ENCODE measurements at regions not wholly inside any gene's neighbourhood (a gene's known extent, or its start where the extent isn't known, plus 50 kb on each side); places are given as distances from the start of the nearest gene placed in this dataset.

DNA sequence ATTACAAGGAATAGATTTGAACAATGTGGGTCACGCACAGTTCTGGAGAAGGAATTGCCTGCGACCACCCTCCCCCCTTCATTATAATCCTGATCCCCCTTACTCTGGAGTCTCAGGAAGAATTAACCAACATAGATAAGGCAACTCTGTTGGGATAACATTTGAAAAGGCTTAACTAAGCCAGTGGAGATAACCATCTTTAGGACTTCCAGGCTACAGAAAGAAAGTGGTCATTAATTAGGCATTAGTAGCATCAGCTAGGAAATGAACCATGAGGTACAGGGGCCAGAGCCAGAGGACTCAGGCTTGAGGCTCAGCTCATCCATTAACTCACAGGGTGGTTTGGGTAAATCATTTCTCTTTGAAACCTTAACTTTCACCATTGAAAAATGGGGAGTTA, 720.0 kb upstream of the API5 start:
- TF ChIP-seq FOXM1 (IDR thresholded peaks at IDR 0.05; ENCODE audit: borderline replicate concordance, low read depth) (no peak), RAD21 (IDR thresholded peaks at IDR 0.05; ENCODE audit: low read depth) (no peak), CEBPB (IDR thresholded peaks at IDR 0.05) (no peak), NFIC (IDR thresholded peaks at IDR 0.05) (no peak), CREB1 (IDR thresholded peaks at IDR 0.05; ENCODE audit: low read depth) (no peak), TCF12 (IDR thresholded peaks at IDR 0.05; ENCODE audit: low read depth) (no peak), EP300 (IDR thresholded peaks at IDR 0.05; ENCODE audit: borderline replicate concordance) (no peak), EGR1 (IDR thresholded peaks at IDR 0.05) (no peak), TAF1 (IDR thresholded peaks at IDR 0.05; ENCODE audit: low read depth) (no peak)
- TF ChIP-seq, protein P1, sequence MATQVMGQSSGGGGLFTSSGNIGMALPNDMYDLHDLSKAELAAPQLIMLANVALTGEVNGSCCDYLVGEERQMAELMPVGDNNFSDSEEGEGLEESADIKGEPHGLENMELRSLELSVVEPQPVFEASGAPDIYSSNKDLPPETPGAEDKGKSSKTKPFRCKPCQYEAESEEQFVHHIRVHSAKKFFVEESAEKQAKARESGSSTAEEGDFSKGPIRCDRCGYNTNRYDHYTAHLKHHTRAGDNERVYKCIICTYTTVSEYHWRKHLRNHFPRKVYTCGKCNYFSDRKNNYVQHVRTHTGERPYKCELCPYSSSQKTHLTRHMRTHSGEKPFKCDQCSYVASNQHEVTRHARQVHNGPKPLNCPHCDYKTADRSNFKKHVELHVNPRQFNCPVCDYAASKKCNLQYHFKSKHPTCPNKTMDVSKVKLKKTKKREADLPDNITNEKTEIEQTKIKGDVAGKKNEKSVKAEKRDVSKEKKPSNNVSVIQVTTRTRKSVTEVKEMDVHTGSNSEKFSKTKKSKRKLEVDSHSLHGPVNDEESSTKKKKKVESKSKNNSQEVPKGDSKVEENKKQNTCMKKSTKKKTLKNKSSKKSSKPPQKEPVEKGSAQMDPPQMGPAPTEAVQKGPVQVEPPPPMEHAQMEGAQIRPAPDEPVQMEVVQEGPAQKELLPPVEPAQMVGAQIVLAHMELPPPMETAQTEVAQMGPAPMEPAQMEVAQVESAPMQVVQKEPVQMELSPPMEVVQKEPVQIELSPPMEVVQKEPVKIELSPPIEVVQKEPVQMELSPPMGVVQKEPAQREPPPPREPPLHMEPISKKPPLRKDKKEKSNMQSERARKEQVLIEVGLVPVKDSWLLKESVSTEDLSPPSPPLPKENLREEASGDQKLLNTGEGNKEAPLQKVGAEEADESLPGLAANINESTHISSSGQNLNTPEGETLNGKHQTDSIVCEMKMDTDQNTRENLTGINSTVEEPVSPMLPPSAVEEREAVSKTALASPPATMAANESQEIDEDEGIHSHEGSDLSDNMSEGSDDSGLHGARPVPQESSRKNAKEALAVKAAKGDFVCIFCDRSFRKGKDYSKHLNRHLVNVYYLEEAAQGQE (IDR thresholded peaks at IDR 0.05; ENCODE audit: low read depth), result no peak
- TF ChIP-seq, protein P2, sequence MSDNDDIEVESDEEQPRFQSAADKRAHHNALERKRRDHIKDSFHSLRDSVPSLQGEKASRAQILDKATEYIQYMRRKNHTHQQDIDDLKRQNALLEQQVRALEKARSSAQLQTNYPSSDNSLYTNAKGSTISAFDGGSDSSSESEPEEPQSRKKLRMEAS (IDR thresholded peaks at IDR 0.05), result no peak
